NCI-H1436 (cell line): ENCODE measurements at regions not wholly inside any gene's neighbourhood (a gene's known extent, or its start where the extent isn't known, plus 50 kb on each side); places are given as distances from the start of the nearest gene placed in this dataset.

Experiments
- DNase-seq: peaks from one replicate; lab custom pipeline; 2025; lab: John Stamatoyannopoulos, UW

DNA sequence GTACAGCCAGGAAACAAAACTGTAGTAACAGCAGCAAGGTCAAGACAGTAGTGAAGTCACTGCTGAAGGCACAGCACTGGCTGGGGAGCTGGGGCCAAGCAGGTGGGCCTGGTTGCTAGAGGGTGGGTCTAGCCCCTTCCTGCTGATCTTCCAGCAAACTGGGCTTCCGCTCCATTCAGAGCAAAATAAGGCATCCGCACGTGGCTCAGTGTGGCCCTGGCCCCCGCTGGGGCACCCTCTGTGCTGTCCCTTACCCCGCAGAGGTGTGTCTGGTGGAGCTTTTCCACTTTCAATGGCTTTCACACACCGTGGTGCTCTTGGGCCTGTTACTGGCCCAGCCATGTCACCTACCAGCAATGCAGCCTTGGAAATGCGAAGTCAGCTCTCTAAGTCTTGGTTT is 162.4 kb upstream of the B3GAT1 start:
- no peak for DNase-seq

DNA sequence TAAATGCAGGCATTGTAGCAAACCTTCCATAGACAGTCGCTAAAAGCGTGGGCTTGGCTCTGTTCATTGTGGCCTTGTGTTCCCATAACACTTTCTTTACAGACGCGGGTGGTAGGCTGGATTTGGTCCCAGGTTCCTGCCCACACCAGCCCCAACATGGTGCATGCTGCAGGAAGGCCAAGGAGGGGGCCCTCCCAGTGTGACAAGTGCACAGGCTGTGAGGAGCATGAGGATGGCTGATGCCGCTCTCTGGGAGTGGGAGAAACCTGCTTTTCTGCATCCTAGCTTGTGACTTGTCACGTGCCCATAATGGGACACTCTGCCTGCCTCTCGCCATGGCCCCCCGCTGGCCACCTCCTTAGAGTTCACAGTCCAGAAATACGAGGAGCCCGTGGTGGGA is 161.8 kb upstream of the B3GAT1 start:
- no peak for DNase-seq

DNA sequence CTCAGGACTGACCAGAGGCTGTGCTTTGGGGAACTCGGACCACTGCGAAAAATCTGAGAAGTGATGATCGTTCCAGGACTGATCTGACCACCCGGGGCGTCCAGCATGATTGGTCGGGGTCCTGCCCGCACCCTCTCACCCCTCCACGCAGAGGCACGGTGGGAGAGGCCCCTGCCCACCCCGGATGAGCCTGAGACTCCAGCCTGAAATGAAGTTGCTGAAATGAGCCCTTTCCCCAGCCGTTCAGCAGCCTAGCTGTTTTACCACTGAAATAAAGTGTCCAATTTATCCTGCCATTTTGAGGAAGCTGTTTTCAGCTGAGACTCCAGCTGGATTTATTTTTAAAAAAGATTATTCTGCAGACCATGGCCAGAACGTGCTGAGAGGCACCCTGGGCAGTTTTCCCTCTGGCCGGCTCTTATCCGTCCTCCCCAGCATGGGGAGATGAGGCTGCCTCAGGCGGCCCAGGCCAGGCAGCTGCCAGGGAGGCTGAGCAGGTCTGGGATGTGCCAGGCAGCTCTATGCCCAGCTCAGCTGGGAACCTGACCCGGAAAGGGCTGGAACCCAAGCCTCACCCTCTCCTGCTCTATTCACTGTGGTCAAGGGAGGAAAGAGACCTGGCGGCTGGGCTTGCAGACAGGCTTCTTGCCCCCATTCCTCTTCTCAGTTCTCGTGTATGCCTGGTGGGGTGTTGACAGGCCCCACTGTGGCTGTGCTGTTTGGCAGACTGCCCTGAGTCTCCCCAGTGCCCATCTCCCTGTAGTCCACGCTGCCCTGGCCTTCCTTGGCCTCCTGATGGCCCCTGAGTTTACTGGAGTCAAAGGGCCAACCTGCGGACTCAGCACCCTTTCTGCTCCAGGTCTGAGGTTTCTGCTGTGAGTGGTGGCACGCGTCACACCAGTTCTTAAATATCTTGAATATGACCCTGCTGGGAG is 161.0 kb upstream of the B3GAT1 start:
- DNase-seq = no peak

DNA sequence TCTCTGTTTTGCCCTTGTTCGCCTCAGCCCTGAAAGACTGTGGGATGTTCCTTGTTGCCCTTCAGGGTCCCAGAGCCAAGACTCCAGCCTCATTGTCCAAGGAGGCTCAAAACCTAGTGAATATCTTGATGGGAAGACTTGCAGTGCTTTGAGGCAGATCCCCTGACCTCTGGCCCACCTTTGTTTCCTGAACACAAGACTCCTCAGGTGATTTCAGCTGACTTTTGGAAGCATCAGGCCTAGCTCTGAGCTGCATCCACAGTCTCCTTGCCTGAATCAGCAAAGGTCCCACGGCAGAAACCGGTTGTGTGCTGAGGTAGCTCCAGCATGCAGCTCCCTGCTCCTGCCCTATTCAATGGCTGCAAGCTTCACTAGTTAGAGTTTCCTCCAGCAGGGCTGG is 159.3 kb upstream of the B3GAT1 start:
- DNase-seq = no peak

DNA sequence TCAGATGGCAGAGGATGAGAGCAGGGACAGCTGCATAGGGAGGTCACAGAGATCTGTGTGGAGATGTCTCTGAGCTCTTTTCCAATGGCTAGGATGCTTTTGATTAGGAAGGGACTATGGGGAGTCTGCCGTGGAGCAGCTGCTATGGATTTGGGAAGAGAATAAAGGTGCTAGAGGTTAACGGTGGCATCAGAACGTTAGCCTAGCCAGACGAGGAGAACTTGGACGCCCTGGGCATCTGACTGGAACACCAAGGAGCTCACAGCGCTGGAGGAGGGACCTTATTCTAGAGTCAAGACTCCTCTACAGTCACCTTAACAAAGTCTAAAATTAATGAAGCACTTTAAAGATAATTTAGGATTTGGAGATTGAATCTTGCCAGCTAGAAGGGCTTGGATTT is 157.2 kb upstream of the B3GAT1 start:
- no peak for DNase-seq

DNA sequence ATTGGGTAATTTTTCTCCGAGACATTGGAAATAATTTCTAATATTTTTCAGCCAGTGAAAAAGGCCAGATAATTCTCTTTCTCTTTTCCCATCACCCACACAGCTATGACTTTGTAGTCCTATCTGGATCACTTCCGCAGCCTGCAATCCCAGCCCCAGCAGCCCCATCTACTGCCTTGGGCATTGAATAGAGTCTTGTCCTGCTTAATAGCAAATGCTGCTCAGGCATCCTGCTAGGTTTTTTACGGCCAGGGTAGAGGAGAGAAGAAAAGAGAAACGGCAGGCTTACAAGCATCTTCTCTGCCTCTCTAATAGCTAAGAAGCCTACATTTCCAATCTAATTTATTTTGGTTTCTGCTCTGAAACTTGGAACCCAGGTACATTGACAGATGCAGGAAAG is 154.3 kb upstream of the B3GAT1 start:
- DNase-seq = no peak

DNA sequence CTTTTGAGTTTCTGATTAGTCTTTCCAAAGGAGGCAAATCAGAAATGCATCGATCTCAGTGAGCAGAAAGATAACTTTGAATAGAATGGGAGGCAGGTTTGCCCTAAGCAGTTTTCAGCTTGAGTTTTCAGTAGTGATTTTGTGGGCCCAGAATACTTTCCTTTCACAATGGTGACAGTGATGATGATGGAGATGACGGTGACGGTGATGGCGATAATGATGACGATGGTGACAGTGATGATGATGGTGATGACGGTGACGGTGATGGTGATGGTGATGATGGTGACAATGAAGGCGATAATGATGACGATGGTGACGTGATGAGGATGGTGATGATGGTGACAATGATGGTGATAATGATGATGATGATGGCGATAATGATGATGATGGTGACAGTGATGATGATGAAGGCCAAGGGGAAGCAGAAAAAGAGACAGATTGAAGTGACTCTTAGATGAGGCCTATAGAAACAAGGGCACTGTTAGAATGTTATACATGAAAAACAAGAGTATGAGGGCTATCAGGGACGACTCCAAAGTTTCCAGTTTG is 153.4 kb upstream of the B3GAT1 start:
- no peak for DNase-seq

DNA sequence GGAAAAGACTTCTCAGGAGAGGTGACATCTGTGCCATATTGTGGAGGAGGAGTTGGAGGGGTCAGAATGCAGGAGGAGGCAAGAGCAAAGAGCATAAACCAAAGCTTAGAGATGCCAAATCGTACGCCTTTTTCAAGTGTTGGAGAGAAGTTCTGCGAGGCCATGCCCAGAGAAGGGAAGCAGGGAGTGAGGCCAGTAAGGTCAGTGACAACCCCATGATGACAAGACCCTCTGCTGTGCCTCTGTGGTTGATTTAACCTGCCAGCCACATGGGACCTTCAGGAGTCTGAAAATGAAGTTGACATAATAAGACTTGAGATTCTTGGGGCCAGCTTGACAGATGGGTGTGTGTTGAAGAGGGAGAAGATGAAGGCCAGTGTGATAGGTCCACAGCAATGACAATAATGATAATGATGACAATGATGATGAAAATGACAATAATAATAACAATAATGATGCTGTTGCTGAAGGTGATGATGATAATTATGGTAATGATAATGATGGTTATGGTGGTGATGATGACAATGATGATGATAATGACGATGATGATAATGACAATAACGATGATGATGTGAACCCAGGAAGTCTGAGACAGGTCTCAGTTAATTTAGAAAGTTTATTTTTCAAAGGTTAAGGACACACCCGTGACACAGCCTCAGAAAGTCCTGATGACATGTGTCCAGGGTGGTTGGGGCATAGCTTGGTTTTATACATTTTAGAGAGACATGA is 152.6 kb upstream of the B3GAT1 start:
- no peak for DNase-seq

DNA sequence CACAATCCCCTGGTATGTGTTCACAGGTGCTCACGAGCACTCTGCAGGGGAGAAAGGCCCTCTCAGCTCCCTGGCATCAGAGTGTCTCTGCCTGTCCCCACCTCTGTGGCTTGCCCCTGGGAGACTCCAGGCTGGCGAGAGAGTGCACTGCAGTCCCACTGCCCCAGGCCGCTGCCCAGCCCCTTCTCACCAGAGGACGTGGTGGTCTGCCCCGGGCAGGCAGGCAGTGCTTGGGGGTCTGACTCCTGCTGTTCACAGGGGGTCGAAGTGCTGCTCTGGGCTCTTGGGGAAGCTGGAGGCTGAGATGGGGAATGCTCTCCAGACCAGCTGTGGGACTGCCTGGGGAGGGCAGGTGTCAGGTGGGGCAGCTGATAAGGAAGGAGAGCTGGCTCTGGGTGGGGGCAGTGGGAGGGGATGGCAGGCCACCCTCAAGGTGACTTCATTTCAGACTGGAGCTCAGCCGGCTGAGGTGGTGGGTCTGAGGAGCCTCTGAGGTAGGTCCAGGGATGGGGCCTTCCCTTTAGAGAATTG is 151.0 kb upstream of the B3GAT1 start:
- DNase-seq = no peak

DNA sequence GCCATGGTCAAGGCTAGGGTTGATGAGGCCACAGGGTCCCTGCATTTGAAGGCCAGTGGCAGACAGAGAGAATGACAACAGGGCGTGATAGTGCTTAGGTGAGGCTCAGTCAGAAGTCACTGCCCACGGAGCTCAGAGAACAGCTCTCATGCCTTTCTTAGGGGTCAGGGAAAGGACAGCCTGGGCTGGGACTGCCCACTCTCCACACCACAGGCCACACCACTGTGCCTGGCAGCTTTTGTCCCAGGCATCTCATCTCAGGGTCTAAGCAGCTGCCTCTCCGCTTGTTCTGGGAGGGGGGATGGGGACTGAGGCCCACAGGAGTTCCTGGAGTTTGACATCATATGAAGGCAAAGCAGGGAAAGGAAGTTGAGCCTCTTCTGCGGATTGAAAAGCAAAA is 150.2 kb upstream of the B3GAT1 start:
- DNase-seq = no peak

DNA sequence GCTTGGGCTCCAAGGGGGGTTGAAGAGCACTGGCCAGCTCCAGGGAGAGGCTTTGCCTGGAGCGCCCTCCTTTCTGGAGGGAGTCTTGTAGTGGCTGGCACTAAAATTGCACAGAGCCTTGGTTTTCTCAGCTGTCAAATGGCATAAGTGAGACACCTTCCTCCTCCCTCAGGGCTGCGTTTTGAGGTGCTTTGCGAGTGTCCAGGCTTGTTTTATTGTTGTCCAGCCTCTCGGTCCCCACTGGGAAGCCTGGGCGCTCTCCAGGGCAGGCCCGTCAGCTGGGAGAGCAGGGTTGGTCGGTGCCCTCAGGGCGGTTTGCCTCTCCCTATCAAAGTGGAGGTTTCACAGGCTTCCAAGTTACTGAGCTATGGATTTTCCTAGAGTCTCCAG is 149.3 kb upstream of the B3GAT1 start:
- no peak for DNase-seq

DNA sequence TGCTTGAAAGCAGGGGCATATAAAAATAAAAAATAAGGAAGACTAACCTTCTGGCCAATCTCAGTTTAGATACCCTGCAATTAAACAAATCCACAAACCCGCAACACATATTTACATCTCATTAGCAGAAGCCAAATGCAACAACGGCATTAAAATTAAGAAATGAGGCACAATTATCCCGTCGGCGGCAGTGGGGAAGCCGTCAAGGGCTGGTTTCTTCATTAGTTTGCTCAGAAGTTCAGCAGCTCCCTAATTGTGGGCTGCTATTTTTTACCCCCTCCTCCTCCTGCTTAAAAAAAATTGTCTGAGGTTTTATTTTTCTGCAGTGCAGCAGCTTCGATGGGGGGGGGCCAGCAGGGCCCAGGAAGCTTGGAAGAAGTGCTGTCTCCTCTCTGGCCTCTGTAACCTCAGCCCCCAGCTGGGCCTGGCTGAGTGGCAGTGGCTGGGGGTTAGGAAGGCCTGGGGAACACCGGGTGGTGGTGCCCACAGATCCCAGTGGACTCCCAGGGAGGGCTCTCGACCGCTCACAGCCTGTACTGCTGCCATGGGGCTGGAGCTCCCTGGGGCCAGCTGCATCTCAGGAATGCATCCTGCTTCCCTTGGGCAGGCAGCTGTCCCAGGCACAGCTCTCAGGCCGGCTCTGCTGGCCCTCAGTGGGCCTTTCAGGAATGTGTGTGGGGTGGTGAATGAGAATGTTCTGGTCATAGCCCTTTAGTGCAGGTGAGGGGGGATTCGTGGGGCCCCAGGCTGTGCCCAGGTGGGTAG is 148.7 kb upstream of the B3GAT1 start:
- DNase-seq = no peak

DNA sequence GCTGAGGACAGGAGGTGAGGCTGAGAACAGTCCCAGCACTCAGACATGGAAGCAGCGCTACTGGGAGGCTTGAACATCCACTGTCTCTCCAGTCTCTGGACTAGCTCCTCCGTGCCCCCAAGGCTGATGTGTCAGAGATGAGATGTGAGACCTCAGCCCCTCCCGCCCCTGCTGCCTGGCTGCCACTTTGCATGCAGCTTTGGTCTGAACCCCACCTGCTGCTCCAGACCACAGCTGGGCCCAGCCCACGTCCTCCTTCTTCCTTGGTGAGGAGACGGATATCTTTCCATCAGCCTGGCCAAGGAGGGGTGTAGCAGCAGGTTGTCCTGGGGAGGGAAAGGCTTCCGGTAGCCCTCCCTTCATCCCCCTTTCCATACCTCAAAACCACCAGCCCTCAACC is 148.0 kb upstream of the B3GAT1 start:
- no peak for DNase-seq

DNA sequence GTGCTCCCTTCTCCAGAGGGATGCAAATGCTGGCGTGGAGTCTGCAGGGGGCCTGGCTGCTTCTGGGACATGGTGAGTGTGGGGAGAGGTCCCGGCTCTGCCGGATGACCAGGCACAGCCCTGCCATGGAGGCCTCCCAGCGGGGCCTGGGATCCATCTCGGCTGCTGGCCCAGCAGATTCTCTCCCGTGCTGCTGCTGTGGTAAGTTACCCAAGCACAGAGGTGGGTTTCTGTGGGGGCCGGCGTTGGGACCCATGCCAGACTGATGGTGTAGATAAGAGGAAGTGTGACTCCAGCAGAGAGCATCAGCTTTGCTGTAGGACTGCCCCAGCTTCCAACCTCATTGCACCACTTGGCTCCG is 147.5 kb upstream of the B3GAT1 start:
- DNase-seq = no peak

DNA sequence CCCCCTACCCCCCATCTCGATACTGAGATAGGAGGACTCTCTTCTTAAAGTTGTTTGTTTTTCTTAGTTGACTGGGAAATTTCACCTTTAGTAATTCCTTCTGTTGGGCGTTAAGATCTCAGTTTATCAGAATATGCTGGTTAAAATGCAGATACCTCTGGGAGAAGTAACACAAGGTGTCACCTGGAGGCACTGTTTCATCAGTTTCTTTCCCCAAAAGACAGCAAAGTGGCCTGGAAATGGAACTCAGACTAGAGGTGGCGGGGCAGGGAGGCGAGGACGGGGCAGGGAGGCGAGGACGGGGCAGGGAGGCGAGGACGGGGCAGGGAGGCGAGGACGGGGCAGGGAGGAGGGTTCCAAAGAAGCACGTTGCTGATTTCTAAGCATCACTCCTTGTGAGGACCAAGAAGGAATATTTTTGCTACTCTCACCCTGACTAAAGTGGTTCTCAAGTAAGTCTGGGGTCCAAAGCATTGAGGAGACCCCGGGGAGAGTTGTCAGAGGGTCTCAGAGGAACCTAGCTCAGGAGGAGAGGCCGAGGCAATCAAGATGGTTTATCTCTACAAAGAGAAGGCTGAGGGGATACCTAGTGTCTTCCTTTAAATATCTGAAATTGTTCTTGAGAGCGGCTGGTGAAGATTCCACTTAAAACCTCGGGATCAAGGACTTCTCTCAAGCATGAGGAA is 147.0 kb upstream of the B3GAT1 start:
- DNase-seq = no peak

DNA sequence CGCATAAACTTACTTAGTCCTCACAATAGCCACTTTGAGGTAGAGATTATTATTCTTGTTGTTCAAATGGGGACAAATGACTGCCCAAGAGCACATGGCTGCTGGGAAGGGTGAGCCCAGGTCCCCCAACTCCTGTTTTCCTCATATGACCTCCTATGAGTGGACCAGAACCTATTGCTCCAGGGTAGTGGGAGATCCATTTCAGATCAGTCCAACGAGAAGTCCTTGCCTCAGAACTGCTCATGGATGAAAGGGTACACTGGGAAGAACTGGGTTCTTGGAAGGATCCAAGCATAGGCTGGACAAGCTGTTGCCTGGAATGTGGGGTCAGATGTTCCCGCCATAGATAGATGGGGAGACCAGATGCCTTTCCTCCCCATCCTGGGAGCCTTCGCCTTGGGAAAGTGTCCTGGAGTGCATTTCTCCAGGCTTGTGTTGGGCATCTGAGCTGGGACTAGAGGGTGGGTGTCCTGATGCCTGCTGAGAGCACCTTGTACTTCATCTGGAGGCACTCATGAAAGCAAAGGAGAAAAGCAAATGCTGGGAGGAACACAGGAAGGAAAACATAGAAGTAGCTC is 146.3 kb upstream of the B3GAT1 start:
- no peak for DNase-seq

DNA sequence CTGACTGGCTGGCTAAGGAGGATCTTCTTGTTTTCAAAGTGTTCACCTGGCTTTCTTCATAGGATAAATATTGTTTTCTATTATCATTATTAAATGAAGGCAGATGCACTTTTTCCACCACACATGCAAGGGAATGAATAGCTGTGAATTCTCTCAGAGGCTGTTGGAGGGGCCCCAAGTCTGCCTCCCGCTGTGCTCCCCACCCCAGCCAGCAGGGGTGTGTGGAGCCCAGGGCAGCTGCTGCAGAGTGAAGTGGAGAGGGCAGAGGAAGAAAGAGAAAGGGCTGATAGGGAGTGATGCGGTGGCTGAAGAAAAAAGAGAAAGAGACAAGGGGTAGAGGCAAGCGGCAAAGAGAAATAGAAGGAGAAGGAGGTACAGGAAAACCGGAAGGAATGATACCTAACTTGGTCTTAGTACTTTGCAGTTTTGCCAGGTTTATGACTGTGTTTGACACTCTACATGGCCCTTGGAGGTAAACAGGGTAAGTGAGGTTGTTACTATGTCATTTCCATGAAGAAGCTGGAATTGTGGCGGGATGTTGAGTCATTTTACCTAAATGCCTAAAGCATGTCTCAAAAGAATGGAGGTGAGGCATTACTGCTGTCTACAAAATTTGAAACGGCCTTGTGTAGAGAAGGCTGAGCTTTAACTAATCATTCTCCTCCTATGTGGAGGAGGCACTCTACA is 145.7 kb upstream of the B3GAT1 start:
- DNase-seq = no peak

DNA sequence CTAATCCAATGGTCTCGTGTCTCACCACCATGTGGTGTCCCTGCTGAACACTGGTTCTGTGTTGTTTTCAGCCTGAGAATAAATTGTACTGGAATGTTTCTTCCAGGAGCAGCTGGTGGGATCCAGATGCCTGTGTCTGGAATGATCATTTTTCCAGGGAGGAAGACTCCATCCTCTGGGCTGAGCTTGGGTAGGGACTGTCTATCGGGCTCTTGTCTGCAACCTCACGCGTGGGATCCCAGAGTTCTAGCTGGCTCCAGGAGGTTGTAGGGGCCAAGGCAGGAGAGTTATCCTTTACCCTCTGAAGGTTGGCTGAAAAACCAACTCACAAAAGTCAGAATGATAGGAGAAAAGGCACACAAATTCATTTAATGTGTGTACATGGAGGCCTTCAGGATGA is 144.1 kb upstream of the B3GAT1 start:
- DNase-seq = no peak

DNA sequence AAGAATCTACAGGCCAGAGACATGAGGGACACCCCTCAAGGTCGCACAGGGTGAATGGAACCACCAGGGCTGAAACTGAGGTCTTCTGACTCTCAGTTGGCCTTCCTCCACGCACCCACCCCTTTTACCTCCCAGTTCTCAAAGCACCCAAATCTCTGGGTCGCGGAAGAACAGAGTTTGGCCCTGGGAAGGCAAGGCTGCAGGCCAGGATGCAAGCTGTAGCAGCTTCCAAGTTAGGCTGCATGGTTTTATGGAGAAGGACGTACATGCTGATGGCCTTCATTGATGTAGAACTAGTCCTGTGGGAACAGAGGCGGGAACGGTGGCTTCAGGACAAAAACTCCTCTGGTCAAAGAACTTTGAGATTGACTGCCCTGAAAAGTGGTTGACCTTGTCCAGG is 143.5 kb upstream of the B3GAT1 start:
- DNase-seq = no peak

DNA sequence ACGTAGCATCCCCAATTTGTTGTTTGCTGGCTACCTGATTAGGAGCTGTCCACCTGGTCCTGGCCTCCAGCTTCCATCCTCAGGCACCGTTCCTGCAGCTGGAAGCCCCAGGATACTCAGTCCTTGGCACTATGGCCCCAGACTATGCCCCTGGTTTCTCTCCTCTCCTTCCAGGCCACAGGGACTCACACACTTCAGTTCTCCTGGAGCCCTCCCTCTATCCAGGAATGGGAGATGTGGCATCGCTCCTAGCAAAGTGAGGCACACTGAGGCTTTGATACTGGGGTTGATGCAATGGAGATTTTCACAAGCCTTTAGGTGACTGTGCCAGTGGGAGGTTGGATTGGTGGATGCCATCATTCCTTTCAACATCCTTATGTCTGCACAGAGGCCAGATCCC is 142.8 kb upstream of the B3GAT1 start:
- DNase-seq = no peak

DNA sequence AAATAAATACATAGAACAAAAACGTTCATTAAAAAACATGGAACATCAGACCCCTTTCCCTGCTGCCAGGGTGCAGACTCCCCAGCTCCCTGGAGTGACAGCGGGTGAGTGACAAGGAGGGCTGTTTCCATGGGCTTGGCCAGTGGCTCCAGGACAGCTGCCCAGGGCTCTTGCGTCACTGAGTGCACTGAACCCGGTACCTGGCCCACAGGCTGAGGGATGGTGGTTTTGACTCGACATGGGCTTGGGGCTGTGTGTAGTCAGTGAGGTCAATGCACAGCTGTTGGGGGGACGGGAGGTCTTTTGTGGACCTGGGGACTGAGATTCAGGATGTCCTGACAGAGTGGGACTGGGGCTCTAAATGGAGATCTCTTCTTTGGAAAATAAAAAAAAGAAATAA is 142.1 kb upstream of the B3GAT1 start:
- no peak for DNase-seq
